ENCODE measurements at regions not wholly inside any gene's neighbourhood (a gene's known extent, or its start where the extent isn't known, plus 50 kb on each side); places are given as distances from the start of the nearest gene placed in this dataset.

- DNase-seq (ENCODE audit: low spot score): no peak
- Mint-ChIP-seq H3K9me3 (peaks cover 4% of the 10 kb centered on the region; the same call in 1 of the 2 replicates), H3K4me1 (peaks cover 58% of the 10 kb centered on the region), H3K36me3 (no peaks in the 10 kb centered on the region), H3K4me3 (no peak overlapping the region), H3K27me3 (ENCODE audit: low read depth) (no peaks in the 10 kb centered on the region; the same call in 1 of the 2 replicates), H3K27ac (no peak overlapping the region)
- ChIA-PET POLR2A (no interaction called here), CTCF (interaction anchor here (1.1 kb wide), 1 partner anchor 33 kb away, joined by 4 read pairs; no protein-coding TSS in a partner anchor)
- ATAC-seq: no peak
- no peak for TF ChIP-seq NR2C2 (CRISPR knock-in tag; IDR thresholded peaks at IDR 0.05)
- TF ChIP-seq USF1 (CRISPR knock-in tag; IDR thresholded peaks at IDR 0.05): no peak
- TF ChIP-seq HMGA2 (CRISPR knock-in tag; IDR thresholded peaks at IDR 0.05): no peak
- TF ChIP-seq, protein P1, sequence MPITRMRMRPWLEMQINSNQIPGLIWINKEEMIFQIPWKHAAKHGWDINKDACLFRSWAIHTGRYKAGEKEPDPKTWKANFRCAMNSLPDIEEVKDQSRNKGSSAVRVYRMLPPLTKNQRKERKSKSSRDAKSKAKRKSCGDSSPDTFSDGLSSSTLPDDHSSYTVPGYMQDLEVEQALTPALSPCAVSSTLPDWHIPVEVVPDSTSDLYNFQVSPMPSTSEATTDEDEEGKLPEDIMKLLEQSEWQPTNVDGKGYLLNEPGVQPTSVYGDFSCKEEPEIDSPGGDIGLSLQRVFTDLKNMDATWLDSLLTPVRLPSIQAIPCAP (CRISPR knock-in tag; IDR thresholded peaks at IDR 0.05): no peak
- no peak for TF ChIP-seq NFATC4 (CRISPR knock-in tag; IDR thresholded peaks at IDR 0.05)
- TF ChIP-seq, protein P2, sequence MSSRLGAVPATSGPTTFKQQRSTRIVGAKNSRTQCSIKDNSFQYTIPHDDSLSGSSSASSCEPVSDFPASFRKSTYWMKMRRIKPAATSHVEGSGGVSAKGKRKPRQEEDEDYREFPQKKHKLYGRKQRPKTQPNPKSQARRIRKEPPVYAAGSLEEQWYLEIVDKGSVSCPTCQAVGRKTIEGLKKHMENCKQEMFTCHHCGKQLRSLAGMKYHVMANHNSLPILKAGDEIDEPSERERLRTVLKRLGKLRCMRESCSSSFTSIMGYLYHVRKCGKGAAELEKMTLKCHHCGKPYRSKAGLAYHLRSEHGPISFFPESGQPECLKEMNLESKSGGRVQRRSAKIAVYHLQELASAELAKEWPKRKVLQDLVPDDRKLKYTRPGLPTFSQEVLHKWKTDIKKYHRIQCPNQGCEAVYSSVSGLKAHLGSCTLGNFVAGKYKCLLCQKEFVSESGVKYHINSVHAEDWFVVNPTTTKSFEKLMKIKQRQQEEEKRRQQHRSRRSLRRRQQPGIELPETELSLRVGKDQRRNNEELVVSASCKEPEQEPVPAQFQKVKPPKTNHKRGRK (CRISPR knock-in tag; IDR thresholded peaks at IDR 0.05; ENCODE audit: borderline replicate concordance): no peak
- no peak for TF ChIP-seq CREM (CRISPR knock-in tag; IDR thresholded peaks at IDR 0.05)
- no peak for TF ChIP-seq ZNF396 (CRISPR knock-in tag; IDR thresholded peaks at IDR 0.05; ENCODE audit: borderline replicate concordance)
- TF ChIP-seq, protein P3, sequence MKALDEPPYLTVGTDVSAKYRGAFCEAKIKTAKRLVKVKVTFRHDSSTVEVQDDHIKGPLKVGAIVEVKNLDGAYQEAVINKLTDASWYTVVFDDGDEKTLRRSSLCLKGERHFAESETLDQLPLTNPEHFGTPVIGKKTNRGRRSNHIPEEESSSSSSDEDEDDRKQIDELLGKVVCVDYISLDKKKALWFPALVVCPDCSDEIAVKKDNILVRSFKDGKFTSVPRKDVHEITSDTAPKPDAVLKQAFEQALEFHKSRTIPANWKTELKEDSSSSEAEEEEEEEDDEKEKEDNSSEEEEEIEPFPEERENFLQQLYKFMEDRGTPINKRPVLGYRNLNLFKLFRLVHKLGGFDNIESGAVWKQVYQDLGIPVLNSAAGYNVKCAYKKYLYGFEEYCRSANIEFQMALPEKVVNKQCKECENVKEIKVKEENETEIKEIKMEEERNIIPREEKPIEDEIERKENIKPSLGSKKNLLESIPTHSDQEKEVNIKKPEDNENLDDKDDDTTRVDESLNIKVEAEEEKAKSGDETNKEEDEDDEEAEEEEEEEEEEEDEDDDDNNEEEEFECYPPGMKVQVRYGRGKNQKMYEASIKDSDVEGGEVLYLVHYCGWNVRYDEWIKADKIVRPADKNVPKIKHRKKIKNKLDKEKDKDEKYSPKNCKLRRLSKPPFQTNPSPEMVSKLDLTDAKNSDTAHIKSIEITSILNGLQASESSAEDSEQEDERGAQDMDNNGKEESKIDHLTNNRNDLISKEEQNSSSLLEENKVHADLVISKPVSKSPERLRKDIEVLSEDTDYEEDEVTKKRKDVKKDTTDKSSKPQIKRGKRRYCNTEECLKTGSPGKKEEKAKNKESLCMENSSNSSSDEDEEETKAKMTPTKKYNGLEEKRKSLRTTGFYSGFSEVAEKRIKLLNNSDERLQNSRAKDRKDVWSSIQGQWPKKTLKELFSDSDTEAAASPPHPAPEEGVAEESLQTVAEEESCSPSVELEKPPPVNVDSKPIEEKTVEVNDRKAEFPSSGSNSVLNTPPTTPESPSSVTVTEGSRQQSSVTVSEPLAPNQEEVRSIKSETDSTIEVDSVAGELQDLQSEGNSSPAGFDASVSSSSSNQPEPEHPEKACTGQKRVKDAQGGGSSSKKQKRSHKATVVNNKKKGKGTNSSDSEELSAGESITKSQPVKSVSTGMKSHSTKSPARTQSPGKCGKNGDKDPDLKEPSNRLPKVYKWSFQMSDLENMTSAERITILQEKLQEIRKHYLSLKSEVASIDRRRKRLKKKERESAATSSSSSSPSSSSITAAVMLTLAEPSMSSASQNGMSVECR (CRISPR knock-in tag; IDR thresholded peaks at IDR 0.05; ENCODE audit: borderline replicate concordance): no peak
- no peak for TF ChIP-seq E2F1 (CRISPR knock-in tag; IDR thresholded peaks at IDR 0.05)
- TF ChIP-seq JAZF1 (CRISPR knock-in tag; IDR thresholded peaks at IDR 0.05): no peak
- TF ChIP-seq, protein P4, sequence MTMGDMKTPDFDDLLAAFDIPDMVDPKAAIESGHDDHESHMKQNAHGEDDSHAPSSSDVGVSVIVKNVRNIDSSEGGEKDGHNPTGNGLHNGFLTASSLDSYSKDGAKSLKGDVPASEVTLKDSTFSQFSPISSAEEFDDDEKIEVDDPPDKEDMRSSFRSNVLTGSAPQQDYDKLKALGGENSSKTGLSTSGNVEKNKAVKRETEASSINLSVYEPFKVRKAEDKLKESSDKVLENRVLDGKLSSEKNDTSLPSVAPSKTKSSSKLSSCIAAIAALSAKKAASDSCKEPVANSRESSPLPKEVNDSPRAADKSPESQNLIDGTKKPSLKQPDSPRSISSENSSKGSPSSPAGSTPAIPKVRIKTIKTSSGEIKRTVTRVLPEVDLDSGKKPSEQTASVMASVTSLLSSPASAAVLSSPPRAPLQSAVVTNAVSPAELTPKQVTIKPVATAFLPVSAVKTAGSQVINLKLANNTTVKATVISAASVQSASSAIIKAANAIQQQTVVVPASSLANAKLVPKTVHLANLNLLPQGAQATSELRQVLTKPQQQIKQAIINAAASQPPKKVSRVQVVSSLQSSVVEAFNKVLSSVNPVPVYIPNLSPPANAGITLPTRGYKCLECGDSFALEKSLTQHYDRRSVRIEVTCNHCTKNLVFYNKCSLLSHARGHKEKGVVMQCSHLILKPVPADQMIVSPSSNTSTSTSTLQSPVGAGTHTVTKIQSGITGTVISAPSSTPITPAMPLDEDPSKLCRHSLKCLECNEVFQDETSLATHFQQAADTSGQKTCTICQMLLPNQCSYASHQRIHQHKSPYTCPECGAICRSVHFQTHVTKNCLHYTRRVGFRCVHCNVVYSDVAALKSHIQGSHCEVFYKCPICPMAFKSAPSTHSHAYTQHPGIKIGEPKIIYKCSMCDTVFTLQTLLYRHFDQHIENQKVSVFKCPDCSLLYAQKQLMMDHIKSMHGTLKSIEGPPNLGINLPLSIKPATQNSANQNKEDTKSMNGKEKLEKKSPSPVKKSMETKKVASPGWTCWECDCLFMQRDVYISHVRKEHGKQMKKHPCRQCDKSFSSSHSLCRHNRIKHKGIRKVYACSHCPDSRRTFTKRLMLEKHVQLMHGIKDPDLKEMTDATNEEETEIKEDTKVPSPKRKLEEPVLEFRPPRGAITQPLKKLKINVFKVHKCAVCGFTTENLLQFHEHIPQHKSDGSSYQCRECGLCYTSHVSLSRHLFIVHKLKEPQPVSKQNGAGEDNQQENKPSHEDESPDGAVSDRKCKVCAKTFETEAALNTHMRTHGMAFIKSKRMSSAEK (CRISPR knock-in tag; IDR thresholded peaks at IDR 0.05; ENCODE audit: borderline replicate concordance): no peak
- no peak for TF ChIP-seq SOX15 (CRISPR knock-in tag; IDR thresholded peaks at IDR 0.05)
- no peak for TF ChIP-seq ZNF281 (CRISPR knock-in tag; IDR thresholded peaks at IDR 0.05)
- TF ChIP-seq ZNF219 (CRISPR knock-in tag; IDR thresholded peaks at IDR 0.05; ENCODE audit: borderline replicate concordance): no peak
- TF ChIP-seq, protein P5, sequence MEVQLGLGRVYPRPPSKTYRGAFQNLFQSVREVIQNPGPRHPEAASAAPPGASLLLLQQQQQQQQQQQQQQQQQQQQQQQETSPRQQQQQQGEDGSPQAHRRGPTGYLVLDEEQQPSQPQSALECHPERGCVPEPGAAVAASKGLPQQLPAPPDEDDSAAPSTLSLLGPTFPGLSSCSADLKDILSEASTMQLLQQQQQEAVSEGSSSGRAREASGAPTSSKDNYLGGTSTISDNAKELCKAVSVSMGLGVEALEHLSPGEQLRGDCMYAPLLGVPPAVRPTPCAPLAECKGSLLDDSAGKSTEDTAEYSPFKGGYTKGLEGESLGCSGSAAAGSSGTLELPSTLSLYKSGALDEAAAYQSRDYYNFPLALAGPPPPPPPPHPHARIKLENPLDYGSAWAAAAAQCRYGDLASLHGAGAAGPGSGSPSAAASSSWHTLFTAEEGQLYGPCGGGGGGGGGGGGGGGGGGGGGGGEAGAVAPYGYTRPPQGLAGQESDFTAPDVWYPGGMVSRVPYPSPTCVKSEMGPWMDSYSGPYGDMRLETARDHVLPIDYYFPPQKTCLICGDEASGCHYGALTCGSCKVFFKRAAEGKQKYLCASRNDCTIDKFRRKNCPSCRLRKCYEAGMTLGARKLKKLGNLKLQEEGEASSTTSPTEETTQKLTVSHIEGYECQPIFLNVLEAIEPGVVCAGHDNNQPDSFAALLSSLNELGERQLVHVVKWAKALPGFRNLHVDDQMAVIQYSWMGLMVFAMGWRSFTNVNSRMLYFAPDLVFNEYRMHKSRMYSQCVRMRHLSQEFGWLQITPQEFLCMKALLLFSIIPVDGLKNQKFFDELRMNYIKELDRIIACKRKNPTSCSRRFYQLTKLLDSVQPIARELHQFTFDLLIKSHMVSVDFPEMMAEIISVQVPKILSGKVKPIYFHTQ (CRISPR knock-in tag; IDR thresholded peaks at IDR 0.05): no peak
- TF ChIP-seq GRHL2 (CRISPR knock-in tag; IDR thresholded peaks at IDR 0.05; ENCODE audit: insufficient replicate concordance, severe bottlenecking): no peak
- no peak for TF ChIP-seq ESRRA (CRISPR knock-in tag; IDR thresholded peaks at IDR 0.05; ENCODE audit: borderline replicate concordance)
- TF ChIP-seq JUN (CRISPR knock-in tag; IDR thresholded peaks at IDR 0.05): no peak
Observed at GRCh38 chr4:123597586-123597985, 201.0 kb downstream of the SPRY1 start.

Data from WTC11 (cell line).